HEK293 (cell line): ENCODE measurements at regions not wholly inside any gene's neighbourhood (a gene's known extent, or its start where the extent isn't known, plus 50 kb on each side); places are given as distances from the start of the nearest gene placed in this dataset.

Source experiments
- CTCF ChIA-PET: fragments of 350-600 bp; formaldehyde crosslinking; extraction: SDS; loops from one replicate; lab custom pipeline; 2021; ENCODE audit warnings: antibody characterized with exemption; lab: Yijun Ruan, JAX
- POLR2A ChIA-PET: fragments of 300-600 bp; formaldehyde crosslinking; extraction: SDS; loops from one replicate; lab custom pipeline; 2020; ENCODE audit warnings: antibody characterized with exemption, inconsistent platforms; lab: Yijun Ruan, JAX
- H3K27ac ChIP-seq: fragments of 200-500 bp; sonication (Bioruptor generic); 2 replicates; pipeline ENCODE4 v1.5.1; 2014; ENCODE audit warnings: low read depth, low read length, control low read depth, inconsistent platforms; ENCODE audit errors: extremely low read depth
- H3K36me3 ChIP-seq, 2 experiments: fragments of 200-500 bp in 1 of 2; sonication (Bioruptor generic) in 1 of 2; 1 replicate in 1 of 2; 2 replicates in 1 of 2; pipeline ENCODE4 v1.5.1; 2014 to 2017; ENCODE audit warnings: inconsistent platforms in 2 of 2, low read length in 2 of 2; ENCODE audit not compliant: control insufficient read depth in 2 of 2, insufficient read depth in 1 of 2
- H3K4me1 ChIP-seq: fragments of 200-500 bp; sonication (Bioruptor generic); 2 replicates; pipeline ENCODE4 v1.5.1; 2014; ENCODE audit warnings: mild to moderate bottlenecking, low read length, inconsistent platforms; ENCODE audit not compliant: control insufficient read depth, insufficient read depth
- H3K4me3 ChIP-seq: 2 replicates; pipeline ENCODE4 v1.5.1; 2011; ENCODE audit warnings: low read depth, mild to moderate bottlenecking, control low read depth, low read length, moderate library complexity
- H3K9me3 ChIP-seq: fragments of 200-500 bp; sonication (Bioruptor generic); 2 replicates; pipeline ENCODE4 v1.5.1; 2014; ENCODE audit warnings: low read depth, low read length, inconsistent platforms; ENCODE audit not compliant: control insufficient read depth, insufficient read depth
- BCL11A ChIP-seq: fragments of 450-650 bp; formaldehyde crosslinking; IDR thresholded peaks from 2 replicates; pipeline ENCODE4 v1.5.1; 2016; ENCODE audit warnings: low read depth, missing biosample characterization, missing genetic modification characterization
- EGR2 ChIP-seq: fragments of 450-650 bp; formaldehyde crosslinking; IDR thresholded peaks from 2 replicates; pipeline ENCODE4 v1.5.1; 2016; ENCODE audit warnings: low read depth, missing biosample characterization, missing genetic modification characterization
- HOXC10 ChIP-seq: sonication (generic); formaldehyde crosslinking; IDR thresholded peaks from 2 replicates; pipeline ENCODE4 v1.8.1; 2023; ENCODE audit warnings: mild to moderate bottlenecking, missing genetic modification reagents
- HOXD13 ChIP-seq: sonication (generic); formaldehyde crosslinking; IDR thresholded peaks from 2 replicates; pipeline ENCODE4 v1.8.0; 2022; ENCODE audit warnings: missing genetic modification reagents, borderline replicate concordance
- KLF7 ChIP-seq: fragments of 450-650 bp; formaldehyde crosslinking; IDR thresholded peaks from 2 replicates; pipeline ENCODE4 v1.5.1; 2016; ENCODE audit warnings: missing biosample characterization, missing genetic modification characterization, borderline replicate concordance
- KLF9 ChIP-seq: fragments of 450-650 bp; formaldehyde crosslinking; IDR thresholded peaks from 2 replicates; pipeline ENCODE4 v1.5.1; 2016; ENCODE audit warnings: missing biosample characterization, missing genetic modification characterization, low read depth
- MZF1 ChIP-seq: fragments of 450-650 bp; formaldehyde crosslinking; IDR thresholded peaks from 2 replicates; pipeline ENCODE4 v1.5.1; 2017; ENCODE audit warnings: missing biosample characterization, missing genetic modification characterization, borderline replicate concordance
- SP3 ChIP-seq: fragments of 450-650 bp; formaldehyde crosslinking; IDR thresholded peaks from 2 replicates; pipeline ENCODE4 v1.5.1; 2016; ENCODE audit warnings: missing biosample characterization, missing genetic modification characterization
- ZBTB1 ChIP-seq: fragments of 450-650 bp; formaldehyde crosslinking; IDR thresholded peaks from 2 replicates; pipeline ENCODE4 v1.5.1; 2016; ENCODE audit warnings: missing biosample characterization, missing genetic modification characterization
- ZBTB21 ChIP-seq: fragments of 450-650 bp; formaldehyde crosslinking; IDR thresholded peaks from 2 replicates; pipeline ENCODE4 v1.5.1; 2017; ENCODE audit warnings: missing biosample characterization, missing genetic modification characterization
- ZBTB48 ChIP-seq: fragments of 450-650 bp; formaldehyde crosslinking; IDR thresholded peaks from 2 replicates; pipeline ENCODE4 v1.5.1; 2016; ENCODE audit warnings: missing biosample characterization, missing genetic modification characterization
- ZEB2 ChIP-seq: fragments of 450-650 bp; formaldehyde crosslinking; IDR thresholded peaks from 2 replicates; pipeline ENCODE4 v1.5.1; 2016; ENCODE audit warnings: missing biosample characterization, missing genetic modification characterization
- ZFP69B ChIP-seq: fragments of 450-650 bp; formaldehyde crosslinking; IDR thresholded peaks from 2 replicates; pipeline ENCODE4 v1.5.1; 2016; ENCODE audit warnings: missing biosample characterization, missing genetic modification characterization
- ZNF19 ChIP-seq: fragments of 450-650 bp; formaldehyde crosslinking; IDR thresholded peaks from 2 replicates; pipeline ENCODE4; 2016; ENCODE audit warnings: missing biosample characterization, missing genetic modification characterization, low read depth
- ZNF214 ChIP-seq: fragments of 450-650 bp; formaldehyde crosslinking; IDR thresholded peaks from 2 replicates; pipeline ENCODE4 v1.5.1; 2017; ENCODE audit warnings: missing biosample characterization, mild to moderate bottlenecking, missing genetic modification characterization, borderline replicate concordance
- ZNF302 ChIP-seq: fragments of 450-650 bp; formaldehyde crosslinking; IDR thresholded peaks from 2 replicates; pipeline ENCODE4 v1.5.1; 2016; ENCODE audit warnings: missing biosample characterization, missing genetic modification characterization, low read depth
- ZNF366 ChIP-seq: fragments of 450-650 bp; formaldehyde crosslinking; conservative IDR thresholded peaks from 2 replicates; pipeline ENCODE4 v1.5.1; 2016; ENCODE audit warnings: missing biosample characterization, missing genetic modification characterization
- ZNF555 ChIP-seq: fragments of 450-650 bp; formaldehyde crosslinking; conservative IDR thresholded peaks from 2 replicates; pipeline ENCODE4 v1.5.1; 2017; ENCODE audit warnings: missing biosample characterization, mild to moderate bottlenecking, missing genetic modification characterization, inconsistent platforms
- ZNF624 ChIP-seq: fragments of 450-650 bp; formaldehyde crosslinking; IDR thresholded peaks from 2 replicates; pipeline ENCODE4 v1.5.1; 2017; ENCODE audit warnings: missing biosample characterization, missing genetic modification characterization
- ZNF664 ChIP-seq: fragments of 450-650 bp; formaldehyde crosslinking; IDR thresholded peaks from 2 replicates; pipeline ENCODE4 v1.5.1; 2016; ENCODE audit warnings: missing biosample characterization, missing genetic modification characterization
- TF ChIP-seq, protein P1 (sequence below): fragments of 450-650 bp; formaldehyde crosslinking; IDR thresholded peaks from 2 replicates; pipeline ENCODE4 v1.5.1; 2016; ENCODE audit warnings: missing biosample characterization, missing genetic modification characterization, low read depth
- TF ChIP-seq, protein P2 (sequence below): fragments of 450-650 bp; formaldehyde crosslinking; conservative IDR thresholded peaks from 2 replicates; pipeline ENCODE4 v1.5.1; 2016; ENCODE audit warnings: low read depth, missing biosample characterization, missing genetic modification characterization
- TF ChIP-seq, protein P3 (sequence below): fragments of 450-650 bp; formaldehyde crosslinking; IDR thresholded peaks from 2 replicates; pipeline ENCODE4 v1.5.1; 2016; ENCODE audit warnings: missing biosample characterization, missing genetic modification characterization
- TF ChIP-seq, protein P4 (sequence below): fragments of 450-650 bp; formaldehyde crosslinking; IDR thresholded peaks from 2 replicates; pipeline ENCODE4 v1.5.1; 2016; ENCODE audit warnings: missing biosample characterization, missing genetic modification characterization
- TF ChIP-seq, protein P5 (sequence below): fragments of 450-650 bp; formaldehyde crosslinking; IDR thresholded peaks from 2 replicates; pipeline ENCODE4 v1.5.0; 2017; ENCODE audit warnings: missing biosample characterization, missing genetic modification characterization, borderline replicate concordance

DNA sequence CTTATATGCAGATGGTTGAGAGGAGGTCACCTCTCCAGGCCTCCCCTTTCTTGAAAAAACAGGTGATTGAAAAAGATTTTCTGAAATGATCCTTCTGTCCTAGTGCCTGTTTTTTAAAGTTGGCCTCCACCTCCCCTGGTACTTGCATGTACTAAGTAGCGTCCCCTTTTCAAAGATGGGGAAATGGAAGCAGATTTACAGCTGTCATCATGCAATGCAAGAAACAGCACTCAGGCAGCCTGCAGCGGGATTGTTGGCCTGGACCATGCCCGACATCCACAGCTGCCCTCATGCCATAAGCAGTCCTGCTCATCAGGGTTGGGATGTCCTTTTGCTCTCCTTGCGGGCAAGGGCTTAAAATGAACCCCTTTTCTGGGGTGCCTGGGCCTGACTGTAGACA is 127.2 kb upstream of the MGMT start:
- no peaks in the 10 kb centered on the region for H3K36me3 ChIP-seq
- H3K4me3 ChIP-seq = no peak overlapping the region
- POLR2A ChIA-PET = no interaction called here
- TF ChIP-seq ZNF664 (tag by site-specific recombination) (no peak), BCL11A (no peak), ZFP69B (tag by site-specific recombination) (no peak), ZBTB48 (tag by site-specific recombination) (no peak), EGR2 (tag by site-specific recombination) (no peak), KLF9 (no peak), SP3 (tag by site-specific recombination) (no peak), ZNF366 (tag by site-specific recombination) (no peak)
- TF ChIP-seq, protein P1, sequence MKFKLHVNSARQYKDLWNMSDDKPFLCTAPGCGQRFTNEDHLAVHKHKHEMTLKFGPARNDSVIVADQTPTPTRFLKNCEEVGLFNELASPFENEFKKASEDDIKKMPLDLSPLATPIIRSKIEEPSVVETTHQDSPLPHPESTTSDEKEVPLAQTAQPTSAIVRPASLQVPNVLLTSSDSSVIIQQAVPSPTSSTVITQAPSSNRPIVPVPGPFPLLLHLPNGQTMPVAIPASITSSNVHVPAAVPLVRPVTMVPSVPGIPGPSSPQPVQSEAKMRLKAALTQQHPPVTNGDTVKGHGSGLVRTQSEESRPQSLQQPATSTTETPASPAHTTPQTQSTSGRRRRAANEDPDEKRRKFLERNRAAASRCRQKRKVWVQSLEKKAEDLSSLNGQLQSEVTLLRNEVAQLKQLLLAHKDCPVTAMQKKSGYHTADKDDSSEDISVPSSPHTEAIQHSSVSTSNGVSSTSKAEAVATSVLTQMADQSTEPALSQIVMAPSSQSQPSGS (tag by site-specific recombination) = no peak
- TF ChIP-seq, protein P2, sequence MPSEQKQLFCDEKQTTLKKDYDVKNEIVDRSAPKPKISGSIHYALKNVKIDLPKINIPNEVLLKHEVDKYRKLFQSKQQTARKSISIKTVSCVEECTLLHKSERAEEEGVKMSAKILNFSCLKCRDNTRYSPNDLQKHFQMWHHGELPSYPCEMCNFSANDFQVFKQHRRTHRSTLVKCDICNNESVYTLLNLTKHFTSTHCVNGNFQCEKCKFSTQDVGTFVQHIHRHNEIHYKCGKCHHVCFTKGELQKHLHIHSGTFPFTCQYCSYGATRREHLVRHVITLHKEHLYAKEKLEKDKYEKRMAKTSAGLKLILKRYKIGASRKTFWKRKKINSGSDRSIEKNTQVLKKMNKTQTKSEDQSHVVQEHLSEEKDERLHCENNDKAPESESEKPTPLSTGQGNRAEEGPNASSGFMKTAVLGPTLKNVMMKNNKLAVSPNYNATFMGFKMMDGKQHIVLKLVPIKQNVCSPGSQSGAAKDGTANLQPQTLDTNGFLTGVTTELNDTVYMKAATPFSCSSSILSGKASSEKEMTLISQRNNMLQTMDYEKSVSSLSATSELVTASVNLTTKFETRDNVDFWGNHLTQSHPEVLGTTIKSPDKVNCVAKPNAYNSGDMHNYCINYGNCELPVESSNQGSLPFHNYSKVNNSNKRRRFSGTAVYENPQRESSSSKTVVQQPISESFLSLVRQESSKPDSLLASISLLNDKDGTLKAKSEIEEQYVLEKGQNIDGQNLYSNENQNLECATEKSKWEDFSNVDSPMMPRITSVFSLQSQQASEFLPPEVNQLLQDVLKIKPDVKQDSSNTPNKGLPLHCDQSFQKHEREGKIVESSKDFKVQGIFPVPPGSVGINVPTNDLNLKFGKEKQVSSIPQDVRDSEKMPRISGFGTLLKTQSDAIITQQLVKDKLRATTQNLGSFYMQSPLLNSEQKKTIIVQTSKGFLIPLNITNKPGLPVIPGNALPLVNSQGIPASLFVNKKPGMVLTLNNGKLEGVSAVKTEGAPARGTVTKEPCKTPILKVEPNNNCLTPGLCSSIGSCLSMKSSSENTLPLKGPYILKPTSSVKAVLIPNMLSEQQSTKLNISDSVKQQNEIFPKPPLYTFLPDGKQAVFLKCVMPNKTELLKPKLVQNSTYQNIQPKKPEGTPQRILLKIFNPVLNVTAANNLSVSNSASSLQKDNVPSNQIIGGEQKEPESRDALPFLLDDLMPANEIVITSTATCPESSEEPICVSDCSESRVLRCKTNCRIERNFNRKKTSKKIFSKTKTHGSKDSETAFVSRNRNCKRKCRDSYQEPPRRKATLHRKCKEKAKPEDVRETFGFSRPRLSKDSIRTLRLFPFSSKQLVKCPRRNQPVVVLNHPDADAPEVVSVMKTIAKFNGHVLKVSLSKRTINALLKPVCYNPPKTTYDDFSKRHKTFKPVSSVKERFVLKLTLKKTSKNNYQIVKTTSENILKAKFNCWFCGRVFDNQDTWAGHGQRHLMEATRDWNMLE = no peak
- TF ChIP-seq, all 188 proteins: peak for 0
- no peak overlapping the region for H3K27ac ChIP-seq
- CTCF ChIA-PET = no interaction called here
- peaks cover 4% of the 10 kb centered on the region; the same call in 1 of the 2 replicates for H3K4me1 ChIP-seq
- H3K9me3 ChIP-seq = no peaks in the 10 kb centered on the region

DNA sequence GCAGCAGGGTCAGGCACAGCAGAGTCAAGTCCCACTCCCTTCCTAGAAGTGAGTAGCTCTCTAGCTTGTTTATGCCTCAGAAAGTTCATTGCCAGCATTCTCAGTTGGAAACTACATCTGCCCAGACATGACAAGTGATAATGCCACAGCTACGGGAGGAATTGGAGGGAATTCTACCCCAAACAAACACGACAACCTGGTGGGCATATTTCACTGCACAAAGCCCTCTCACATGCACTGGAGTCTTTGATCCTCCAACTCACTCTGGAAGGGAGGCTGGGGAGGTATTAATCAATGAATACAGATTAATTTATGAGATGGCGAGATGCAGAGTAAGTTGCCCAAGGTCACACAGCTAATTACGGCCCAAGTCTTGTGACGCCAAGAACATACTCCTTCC is 126.0 kb upstream of the MGMT start:
- no peaks in the 10 kb centered on the region for H3K9me3 ChIP-seq
- CTCF ChIA-PET = interaction anchor here (1.7 kb wide), 1 partner anchor 8 kb away, joined by 4 read pairs; no protein-coding TSS in a partner anchor
- H3K4me3 ChIP-seq = no peak overlapping the region
- POLR2A ChIA-PET = no interaction called here
- H3K4me1 ChIP-seq = peaks cover 10% of the 10 kb centered on the region
- no peak overlapping the region for H3K27ac ChIP-seq
- no peaks in the 10 kb centered on the region for H3K36me3 ChIP-seq
- TF ChIP-seq, protein P3, sequence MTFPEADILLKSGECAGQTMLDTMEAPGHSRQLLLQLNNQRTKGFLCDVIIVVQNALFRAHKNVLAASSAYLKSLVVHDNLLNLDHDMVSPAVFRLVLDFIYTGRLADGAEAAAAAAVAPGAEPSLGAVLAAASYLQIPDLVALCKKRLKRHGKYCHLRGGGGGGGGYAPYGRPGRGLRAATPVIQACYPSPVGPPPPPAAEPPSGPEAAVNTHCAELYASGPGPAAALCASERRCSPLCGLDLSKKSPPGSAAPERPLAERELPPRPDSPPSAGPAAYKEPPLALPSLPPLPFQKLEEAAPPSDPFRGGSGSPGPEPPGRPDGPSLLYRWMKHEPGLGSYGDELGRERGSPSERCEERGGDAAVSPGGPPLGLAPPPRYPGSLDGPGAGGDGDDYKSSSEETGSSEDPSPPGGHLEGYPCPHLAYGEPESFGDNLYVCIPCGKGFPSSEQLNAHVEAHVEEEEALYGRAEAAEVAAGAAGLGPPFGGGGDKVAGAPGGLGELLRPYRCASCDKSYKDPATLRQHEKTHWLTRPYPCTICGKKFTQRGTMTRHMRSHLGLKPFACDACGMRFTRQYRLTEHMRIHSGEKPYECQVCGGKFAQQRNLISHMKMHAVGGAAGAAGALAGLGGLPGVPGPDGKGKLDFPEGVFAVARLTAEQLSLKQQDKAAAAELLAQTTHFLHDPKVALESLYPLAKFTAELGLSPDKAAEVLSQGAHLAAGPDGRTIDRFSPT = no peak
- TF ChIP-seq HOXD13 (CRISPR knock-in tag) (no peak), ZBTB21 (tag by site-specific recombination) (no peak), ZNF555 (tag by site-specific recombination) (no peak), ZNF19 (tag by site-specific recombination) (no peak), ZNF214 (tag by site-specific recombination) (no peak), MZF1 (tag by site-specific recombination) (no peak), HOXC10 (no peak), ZNF624 (no peak), ZBTB1 (tag by site-specific recombination) (no peak), KLF7 (tag by site-specific recombination) (no peak), ZNF302 (no peak), ZEB2 (no peak)
- TF ChIP-seq, protein P4, sequence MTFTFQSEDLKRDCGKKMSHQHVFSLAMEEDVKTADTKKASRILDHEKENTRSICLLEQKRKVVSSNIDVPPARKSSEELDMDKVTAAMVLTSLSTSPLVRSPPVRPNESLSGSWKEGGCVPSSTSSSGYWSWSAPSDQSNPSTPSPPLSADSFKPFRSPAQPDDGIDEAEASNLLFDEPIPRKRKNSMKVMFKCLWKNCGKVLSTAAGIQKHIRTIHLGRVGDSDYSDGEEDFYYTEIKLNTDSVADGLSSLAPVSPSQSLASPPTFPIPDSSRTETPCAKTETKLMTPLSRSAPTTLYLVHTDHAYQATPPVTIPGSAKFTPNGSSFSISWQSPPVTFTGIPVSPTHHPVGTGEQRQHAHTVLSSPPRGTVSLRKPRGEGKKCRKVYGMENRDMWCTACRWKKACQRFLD (tag by site-specific recombination) = no peak
- TF ChIP-seq, protein P5, sequence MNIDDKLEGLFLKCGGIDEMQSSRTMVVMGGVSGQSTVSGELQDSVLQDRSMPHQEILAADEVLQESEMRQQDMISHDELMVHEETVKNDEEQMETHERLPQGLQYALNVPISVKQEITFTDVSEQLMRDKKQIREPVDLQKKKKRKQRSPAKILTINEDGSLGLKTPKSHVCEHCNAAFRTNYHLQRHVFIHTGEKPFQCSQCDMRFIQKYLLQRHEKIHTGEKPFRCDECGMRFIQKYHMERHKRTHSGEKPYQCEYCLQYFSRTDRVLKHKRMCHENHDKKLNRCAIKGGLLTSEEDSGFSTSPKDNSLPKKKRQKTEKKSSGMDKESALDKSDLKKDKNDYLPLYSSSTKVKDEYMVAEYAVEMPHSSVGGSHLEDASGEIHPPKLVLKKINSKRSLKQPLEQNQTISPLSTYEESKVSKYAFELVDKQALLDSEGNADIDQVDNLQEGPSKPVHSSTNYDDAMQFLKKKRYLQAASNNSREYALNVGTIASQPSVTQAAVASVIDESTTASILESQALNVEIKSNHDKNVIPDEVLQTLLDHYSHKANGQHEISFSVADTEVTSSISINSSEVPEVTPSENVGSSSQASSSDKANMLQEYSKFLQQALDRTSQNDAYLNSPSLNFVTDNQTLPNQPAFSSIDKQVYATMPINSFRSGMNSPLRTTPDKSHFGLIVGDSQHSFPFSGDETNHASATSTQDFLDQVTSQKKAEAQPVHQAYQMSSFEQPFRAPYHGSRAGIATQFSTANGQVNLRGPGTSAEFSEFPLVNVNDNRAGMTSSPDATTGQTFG = no peak
